GM23338 (cell line): ENCODE measurements at regions not wholly inside any gene's neighbourhood (a gene's known extent, or its start where the extent isn't known, plus 50 kb on each side); places are given as distances from the start of the nearest gene placed in this dataset.

Source experiments
- ATAC-seq: fragments of 200-7000 bp; cut with Tn5 transposase; 3 replicates; pipeline ENCODE4 v1.9.1; 2020
- DNase-seq: peaks from one replicate; pipeline ENCODE4 v3.0.0-alpha.2; 2015; ENCODE audit warnings: low spot score
- H2AFZ ChIP-seq: fragments of 200-600 bp; sonication (generic); 2 replicates; pipeline ENCODE4 v1.8.0; 2016; ENCODE audit warnings: antibody characterized with exemption, mild to moderate bottlenecking, moderate library complexity
- H3F3A ChIP-seq: fragments of 200-600 bp; sonication (generic); replicated peaks from 2 replicates; pipeline ENCODE4 v1.8.0; 2017; ENCODE audit warnings: antibody characterized with exemption, mixed run types, low read depth
- H3K27ac ChIP-seq: fragments of 200-600 bp; sonication (generic); 2 replicates; pipeline ENCODE4 v1.6.1; 2016; ENCODE audit warnings: low read depth
- H3K27me3 ChIP-seq: fragments of 200-600 bp; sonication (generic); 2 replicates; pipeline ENCODE4 v1.8.0; 2016; ENCODE audit warnings: mild to moderate bottlenecking, mixed run types, moderate library complexity; ENCODE audit not compliant: insufficient read depth
- H3K36me3 ChIP-seq: fragments of 200-600 bp; sonication (generic); 2 replicates; pipeline ENCODE4 v1.8.0; 2016; ENCODE audit warnings: mild to moderate bottlenecking; ENCODE audit not compliant: insufficient read depth
- H3K4me1 ChIP-seq: fragments of 200-600 bp; sonication (generic); 2 replicates; pipeline ENCODE4 v1.8.0; 2016; ENCODE audit warnings: mild to moderate bottlenecking, moderate library complexity; ENCODE audit not compliant: insufficient read depth
- H3K4me2 ChIP-seq: fragments of 200-600 bp; sonication (generic); 2 replicates; pipeline ENCODE4 v1.7.1; 2017; ENCODE audit warnings: mixed run types
- H3K4me3 ChIP-seq: fragments of 200-600 bp; sonication (generic); 2 replicates; pipeline ENCODE4 v1.6.1; 2016; ENCODE audit warnings: mixed run types
- H3K79me2 ChIP-seq: fragments of 200-600 bp; sonication (generic); replicated peaks from 2 replicates; pipeline ENCODE4 v1.8.0; 2017; ENCODE audit warnings: mild to moderate bottlenecking; ENCODE audit not compliant: insufficient read depth
- H3K9me2 ChIP-seq: fragments of 200-600 bp; sonication (generic); 2 replicates; pipeline ENCODE4 v1.8.0; 2017; ENCODE audit not compliant: insufficient read depth
- H4K20me1 ChIP-seq: fragments of 200-600 bp; sonication (generic); replicated peaks from 2 replicates; pipeline ENCODE4 v1.8.0; 2017; ENCODE audit warnings: mild to moderate bottlenecking; ENCODE audit not compliant: insufficient read depth
- H3K27ac Mint-ChIP-seq: 2 replicates; pipeline ENCODE4 v1.8.0; 2020; ENCODE audit warnings: inconsistent platforms, mild to moderate bottlenecking, moderate library complexity, mixed read lengths
- H3K27me3 Mint-ChIP-seq: 3 replicates; pipeline ENCODE4 v1.8.0; 2022; ENCODE audit warnings: low read depth, mild to moderate bottlenecking, moderate library complexity, mixed read lengths, inconsistent platforms; ENCODE audit not compliant: insufficient read depth, poor library complexity
- H3K36me3 Mint-ChIP-seq: 3 replicates; pipeline ENCODE4 v1.8.0; 2021; ENCODE audit warnings: low read depth, mild to moderate bottlenecking, inconsistent platforms, moderate library complexity, mixed read lengths
- H3K4me1 Mint-ChIP-seq: 3 replicates; pipeline ENCODE4 v1.8.0; 2020; ENCODE audit warnings: mild to moderate bottlenecking, inconsistent platforms, mixed read lengths
- H3K4me3 Mint-ChIP-seq: 3 replicates; pipeline ENCODE4 v1.8.0; 2021; ENCODE audit warnings: moderate library complexity, mild to moderate bottlenecking, inconsistent platforms, mixed read lengths
- H3K9me3 Mint-ChIP-seq: 3 replicates; pipeline ENCODE4 v1.8.0; 2020; ENCODE audit warnings: moderate library complexity, mild to moderate bottlenecking, inconsistent platforms, mixed read lengths
- CREB1 ChIP-seq: fragments of 250-450 bp; sonication (Bioruptor Pico); IDR thresholded peaks from 2 replicates; pipeline ENCODE4 v1.5.0; 2020; ENCODE audit warnings: low read depth, mild to moderate bottlenecking, moderate library complexity
- ETS1 ChIP-seq: IDR thresholded peaks from 2 replicates; pipeline ENCODE4 v1.6.1; 2016; ENCODE audit warnings: antibody characterized with exemption
- EZH2 ChIP-seq: fragments of 200-600 bp; sonication (generic); IDR thresholded peaks from one replicate; pipeline ENCODE4 v1.8.0; 2017; ENCODE audit warnings: antibody characterized with exemption, mild to moderate bottlenecking, low read depth; ENCODE audit not compliant: unreplicated experiment
- EZH2phosphoT487 ChIP-seq: fragments of 200-600 bp; sonication (generic); IDR thresholded peaks from one replicate; pipeline ENCODE4 v1.8.1; 2018; ENCODE audit warnings: antibody characterized with exemption; ENCODE audit not compliant: unreplicated experiment
- JUNB ChIP-seq: IDR thresholded peaks from one replicate; pipeline ENCODE4 v1.6.1; 2016; ENCODE audit warnings: antibody characterized with exemption; ENCODE audit not compliant: unreplicated experiment
- NANOG ChIP-seq: IDR thresholded peaks from 2 replicates; pipeline ENCODE4 v1.6.1; 2016; ENCODE audit warnings: antibody characterized with exemption, borderline replicate concordance
- POLR2AphosphoS5 ChIP-seq: IDR thresholded peaks from 2 replicates; pipeline ENCODE4 v1.6.1; 2016; ENCODE audit warnings: antibody characterized with exemption, low read depth
- STAT1 ChIP-seq: IDR thresholded peaks from one replicate; pipeline ENCODE4 v1.6.1; 2016; ENCODE audit warnings: antibody characterized with exemption; ENCODE audit not compliant: unreplicated experiment
- ZNF114 ChIP-seq: fragments of 250-450 bp; sonication (Bioruptor Pico); IDR thresholded peaks from 2 replicates; pipeline ENCODE4 v1.5.0; 2020; ENCODE audit warnings: mild to moderate bottlenecking, moderate library complexity
- ZNF331 ChIP-seq: fragments of 250-450 bp; sonication (Bioruptor Pico); IDR thresholded peaks from 2 replicates; pipeline ENCODE4 v1.5.0; 2020; ENCODE audit warnings: low read depth, mild to moderate bottlenecking, moderate library complexity
- TF ChIP-seq, protein P1 (sequence below), 2 experiments: fragments of 200-600 bp in 1 of 2; sonication (generic) in 1 of 2; conservative IDR thresholded peaks; 2 replicates each; pipeline versions ENCODE4 v1.5.1 to v1.6.1; 2016 to 2017; ENCODE audit warnings: antibody characterized with exemption in 2 of 2, low read depth in 2 of 2, mild to moderate bottlenecking in 2 of 2, moderate library complexity in 1 of 2
- TF ChIP-seq, protein P2 (sequence below): fragments of 250-450 bp; sonication (Bioruptor Pico); IDR thresholded peaks from 2 replicates; pipeline ENCODE4 v1.5.0; 2020; ENCODE audit warnings: mild to moderate bottlenecking, moderate library complexity

GRCh38 chr10:78685466-78686103 lies 383.2 kb upstream of the ZMIZ1 start (continued):
- no peak for TF ChIP-seq EZH2phosphoT487
- no peak for TF ChIP-seq NANOG
- TF ChIP-seq ZNF331 (CRISPR knock-in tag): no peak
- no peak for TF ChIP-seq POLR2AphosphoS5
- TF ChIP-seq, protein P1, sequence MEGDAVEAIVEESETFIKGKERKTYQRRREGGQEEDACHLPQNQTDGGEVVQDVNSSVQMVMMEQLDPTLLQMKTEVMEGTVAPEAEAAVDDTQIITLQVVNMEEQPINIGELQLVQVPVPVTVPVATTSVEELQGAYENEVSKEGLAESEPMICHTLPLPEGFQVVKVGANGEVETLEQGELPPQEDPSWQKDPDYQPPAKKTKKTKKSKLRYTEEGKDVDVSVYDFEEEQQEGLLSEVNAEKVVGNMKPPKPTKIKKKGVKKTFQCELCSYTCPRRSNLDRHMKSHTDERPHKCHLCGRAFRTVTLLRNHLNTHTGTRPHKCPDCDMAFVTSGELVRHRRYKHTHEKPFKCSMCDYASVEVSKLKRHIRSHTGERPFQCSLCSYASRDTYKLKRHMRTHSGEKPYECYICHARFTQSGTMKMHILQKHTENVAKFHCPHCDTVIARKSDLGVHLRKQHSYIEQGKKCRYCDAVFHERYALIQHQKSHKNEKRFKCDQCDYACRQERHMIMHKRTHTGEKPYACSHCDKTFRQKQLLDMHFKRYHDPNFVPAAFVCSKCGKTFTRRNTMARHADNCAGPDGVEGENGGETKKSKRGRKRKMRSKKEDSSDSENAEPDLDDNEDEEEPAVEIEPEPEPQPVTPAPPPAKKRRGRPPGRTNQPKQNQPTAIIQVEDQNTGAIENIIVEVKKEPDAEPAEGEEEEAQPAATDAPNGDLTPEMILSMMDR (conservative IDR thresholded peaks at IDR 0.05; ENCODE audit: low read depth in 2 of 2): no peak
- no peak for TF ChIP-seq ZNF114 (CRISPR knock-in tag)
- TF ChIP-seq STAT1: no peak

DNA sequence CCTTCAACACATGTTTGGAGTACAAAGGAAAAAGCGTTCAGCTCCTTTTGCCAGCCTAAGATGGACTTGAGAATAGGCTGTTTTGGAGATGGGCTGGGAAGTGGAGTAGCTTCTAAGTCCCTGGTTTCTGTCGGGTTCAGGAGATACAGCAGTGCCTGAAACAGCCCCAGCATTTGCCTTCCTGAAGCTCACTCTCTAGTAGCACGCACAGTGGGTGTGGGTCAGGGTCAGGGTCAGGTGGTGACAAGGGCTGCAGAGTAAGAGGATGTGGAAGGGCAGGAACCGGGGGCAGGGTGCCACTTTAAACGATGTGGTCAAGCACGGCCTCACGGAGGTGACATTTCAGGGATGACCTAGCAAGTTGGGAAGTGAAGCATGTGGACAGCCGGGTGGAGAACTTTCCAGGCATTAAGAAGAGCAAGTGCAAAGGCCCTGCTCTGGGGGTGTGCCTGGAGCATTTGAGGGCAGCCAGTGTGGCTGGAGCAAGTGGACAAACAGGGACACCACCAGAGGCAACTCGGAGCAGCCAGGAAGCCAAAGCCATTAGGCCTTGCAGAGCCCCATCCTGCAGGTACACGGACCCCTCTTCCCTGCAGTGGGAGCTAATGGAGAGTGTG lies 382.2 kb upstream of the ZMIZ1 start:
- H3K27me3 ChIP-seq: no peaks in the 10 kb centered on the region
- H3K79me2 ChIP-seq: no peaks in the 10 kb centered on the region
- H3K4me2 ChIP-seq: no peak overlapping the region
- H3K27me3 Mint-ChIP-seq: no peaks in the 10 kb centered on the region
- no peak for ATAC-seq
- no peaks in the 10 kb centered on the region for H3K9me2 ChIP-seq
- peaks cover 25% of the 10 kb centered on the region for H3K9me3 Mint-ChIP-seq
- no peak overlapping the region for H2AFZ ChIP-seq
- H3K4me1 Mint-ChIP-seq: no peaks in the 10 kb centered on the region; the same call in 2 of the 3 replicates
- peaks cover 14% of the 10 kb centered on the region; the same call in 2 of the 3 replicates for H3K36me3 Mint-ChIP-seq
- no peak for DNase-seq
- no peak overlapping the region for H3K4me3 ChIP-seq
- H3K27ac ChIP-seq: no peak overlapping the region
- H3F3A ChIP-seq: no peaks in the 10 kb centered on the region
- no peak overlapping the region for H3K4me3 Mint-ChIP-seq
- H4K20me1 ChIP-seq: no peaks in the 10 kb centered on the region
- no peak overlapping the region for H3K27ac Mint-ChIP-seq
- H3K36me3 ChIP-seq: no peaks in the 10 kb centered on the region
- H3K4me1 ChIP-seq: no peaks in the 10 kb centered on the region
- no peak for TF ChIP-seq EZH2phosphoT487
- TF ChIP-seq ZNF114 (CRISPR knock-in tag): no peak
- no peak for TF ChIP-seq NANOG
- no peak for TF ChIP-seq EZH2
- no peak for TF ChIP-seq ETS1
- no peak for TF ChIP-seq STAT1
- TF ChIP-seq JUNB: no peak
- TF ChIP-seq ZNF331 (CRISPR knock-in tag): no peak
- TF ChIP-seq, protein P1 (conservative IDR thresholded peaks at IDR 0.05; ENCODE audit: low read depth in 2 of 2): no peak
- TF ChIP-seq, protein P2, sequence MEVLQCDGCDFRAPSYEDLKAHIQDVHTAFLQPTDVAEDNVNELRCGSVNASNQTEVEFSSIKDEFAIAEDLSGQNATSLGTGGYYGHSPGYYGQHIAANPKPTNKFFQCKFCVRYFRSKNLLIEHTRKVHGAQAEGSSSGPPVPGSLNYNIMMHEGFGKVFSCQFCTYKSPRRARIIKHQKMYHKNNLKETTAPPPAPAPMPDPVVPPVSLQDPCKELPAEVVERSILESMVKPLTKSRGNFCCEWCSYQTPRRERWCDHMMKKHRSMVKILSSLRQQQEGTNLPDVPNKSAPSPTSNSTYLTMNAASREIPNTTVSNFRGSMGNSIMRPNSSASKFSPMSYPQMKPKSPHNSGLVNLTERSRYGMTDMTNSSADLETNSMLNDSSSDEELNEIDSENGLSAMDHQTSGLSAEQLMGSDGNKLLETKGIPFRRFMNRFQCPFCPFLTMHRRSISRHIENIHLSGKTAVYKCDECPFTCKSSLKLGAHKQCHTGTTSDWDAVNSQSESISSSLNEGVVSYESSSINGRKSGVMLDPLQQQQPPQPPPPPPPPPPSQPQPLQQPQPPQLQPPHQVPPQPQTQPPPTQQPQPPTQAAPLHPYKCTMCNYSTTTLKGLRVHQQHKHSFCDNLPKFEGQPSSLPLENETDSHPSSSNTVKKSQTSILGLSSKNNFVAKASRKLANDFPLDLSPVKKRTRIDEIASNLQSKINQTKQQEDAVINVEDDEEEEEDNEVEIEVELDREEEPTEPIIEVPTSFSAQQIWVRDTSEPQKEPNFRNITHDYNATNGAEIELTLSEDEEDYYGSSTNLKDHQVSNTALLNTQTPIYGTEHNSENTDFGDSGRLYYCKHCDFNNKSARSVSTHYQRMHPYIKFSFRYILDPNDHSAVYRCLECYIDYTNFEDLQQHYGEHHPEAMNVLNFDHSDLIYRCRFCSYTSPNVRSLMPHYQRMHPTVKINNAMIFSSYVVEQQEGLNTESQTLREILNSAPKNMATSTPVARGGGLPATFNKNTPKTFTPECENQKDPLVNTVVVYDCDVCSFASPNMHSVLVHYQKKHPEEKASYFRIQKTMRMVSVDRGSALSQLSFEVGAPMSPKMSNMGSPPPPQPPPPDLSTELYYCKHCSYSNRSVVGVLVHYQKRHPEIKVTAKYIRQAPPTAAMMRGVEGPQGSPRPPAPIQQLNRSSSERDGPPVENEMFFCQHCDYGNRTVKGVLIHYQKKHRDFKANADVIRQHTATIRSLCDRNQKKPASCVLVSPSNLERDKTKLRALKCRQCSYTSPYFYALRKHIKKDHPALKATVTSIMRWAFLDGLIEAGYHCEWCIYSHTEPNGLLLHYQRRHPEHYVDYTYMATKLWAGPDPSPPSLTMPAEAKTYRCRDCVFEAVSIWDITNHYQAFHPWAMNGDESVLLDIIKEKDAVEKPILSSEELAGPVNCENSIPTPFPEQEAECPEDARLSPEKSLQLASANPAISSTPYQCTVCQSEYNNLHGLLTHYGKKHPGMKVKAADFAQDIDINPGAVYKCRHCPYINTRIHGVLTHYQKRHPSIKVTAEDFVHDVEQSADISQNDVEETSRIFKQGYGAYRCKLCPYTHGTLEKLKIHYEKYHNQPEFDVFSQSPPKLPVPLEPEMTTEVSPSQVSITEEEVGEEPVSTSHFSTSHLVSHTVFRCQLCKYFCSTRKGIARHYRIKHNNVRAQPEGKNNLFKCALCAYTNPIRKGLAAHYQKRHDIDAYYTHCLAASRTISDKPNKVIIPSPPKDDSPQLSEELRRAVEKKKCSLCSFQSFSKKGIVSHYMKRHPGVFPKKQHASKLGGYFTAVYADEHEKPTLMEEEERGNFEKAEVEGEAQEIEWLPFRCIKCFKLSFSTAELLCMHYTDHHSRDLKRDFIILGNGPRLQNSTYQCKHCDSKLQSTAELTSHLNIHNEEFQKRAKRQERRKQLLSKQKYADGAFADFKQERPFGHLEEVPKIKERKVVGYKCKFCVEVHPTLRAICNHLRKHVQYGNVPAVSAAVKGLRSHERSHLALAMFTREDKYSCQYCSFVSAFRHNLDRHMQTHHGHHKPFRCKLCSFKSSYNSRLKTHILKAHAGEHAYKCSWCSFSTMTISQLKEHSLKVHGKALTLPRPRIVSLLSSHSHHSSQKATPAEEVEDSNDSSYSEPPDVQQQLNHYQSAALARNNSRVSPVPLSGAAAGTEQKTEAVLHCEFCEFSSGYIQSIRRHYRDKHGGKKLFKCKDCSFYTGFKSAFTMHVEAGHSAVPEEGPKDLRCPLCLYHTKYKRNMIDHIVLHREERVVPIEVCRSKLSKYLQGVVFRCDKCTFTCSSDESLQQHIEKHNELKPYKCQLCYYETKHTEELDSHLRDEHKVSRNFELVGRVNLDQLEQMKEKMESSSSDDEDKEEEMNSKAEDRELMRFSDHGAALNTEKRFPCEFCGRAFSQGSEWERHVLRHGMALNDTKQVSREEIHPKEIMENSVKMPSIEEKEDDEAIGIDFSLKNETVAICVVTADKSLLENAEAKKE (CRISPR knock-in tag): no peak
- no peak for TF ChIP-seq CREB1 (CRISPR knock-in tag)
